IPS-15b (cell line): ENCODE measurements at regions not wholly inside any gene's neighbourhood (a gene's known extent, or its start where the extent isn't known, plus 50 kb on each side); places are given as distances from the start of the nearest gene placed in this dataset.

ENCODE experiments used
- H3K27me3 ChIP-seq: one replicate; pipeline ENCODE4 v1.6.1; 2013; ENCODE audit warnings: low read length; ENCODE audit not compliant: control insufficient read depth, insufficient read depth
- H3K36me3 ChIP-seq: one replicate; pipeline ENCODE4 v1.6.1; 2013; ENCODE audit warnings: low read length; ENCODE audit not compliant: control insufficient read depth, insufficient read depth
- H3K4me1 ChIP-seq: one replicate; pipeline ENCODE4 v1.6.1; 2013; ENCODE audit warnings: mild to moderate bottlenecking, low read length; ENCODE audit not compliant: control insufficient read depth, insufficient read depth
- H3K4me3 ChIP-seq: one replicate; pipeline ENCODE4 v1.5.1; 2013; ENCODE audit warnings: low read depth, low read length
- H3K9ac ChIP-seq: one replicate; pipeline ENCODE4 v1.6.1; 2013; ENCODE audit warnings: low read depth, mild to moderate bottlenecking, low read length
- H3K9me3 ChIP-seq: one replicate; pipeline ENCODE4 v1.6.1; 2013; ENCODE audit warnings: mild to moderate bottlenecking, low read length; ENCODE audit not compliant: control insufficient read depth, insufficient read depth

GRCh38 chr2:64760128-64760527 lies 106.4 kb upstream of the SERTAD2 start:
- Histone ChIP-seq H3K4me1 (no peaks in the 10 kb centered on the region), H3K27me3 (peaks cover 24% of the 10 kb centered on the region), H3K9ac (no peak overlapping the region), H3K36me3 (no peaks in the 10 kb centered on the region), H3K4me3 (no peak overlapping the region), H3K9me3 (no peaks in the 10 kb centered on the region)

- Histone ChIP-seq H3K9me3 (no peaks in the 10 kb centered on the region), H3K4me3 (no peak overlapping the region), H3K36me3 (no peaks in the 10 kb centered on the region), H3K4me1 (peaks cover 6% of the 10 kb centered on the region), H3K9ac (no peak overlapping the region), H3K27me3 (peaks cover 47% of the 10 kb centered on the region)
Observed at GRCh38 chr2:64762301-64762997, 108.7 kb upstream of the SERTAD2 start.

- H3K9ac ChIP-seq, result no peak overlapping the region
- H3K27me3 ChIP-seq, result peaks cover 49% of the 10 kb centered on the region
- H3K4me3 ChIP-seq, result no peak overlapping the region
- H3K4me1 ChIP-seq, result peaks cover 7% of the 10 kb centered on the region
- H3K36me3 ChIP-seq, result no peaks in the 10 kb centered on the region
- H3K9me3 ChIP-seq, result no peaks in the 10 kb centered on the region
Observed at GRCh38 chr2:64763126-64763525, 109.4 kb upstream of the SERTAD2 start.

GRCh38 chr2:64765160-64765805 lies 111.6 kb upstream of the SERTAD2 start:
- no peak overlapping the region for H3K9ac ChIP-seq
- peaks cover 11% of the 10 kb centered on the region for H3K4me1 ChIP-seq
- no peaks in the 10 kb centered on the region for H3K9me3 ChIP-seq
- no peaks in the 10 kb centered on the region for H3K36me3 ChIP-seq
- peaks cover 65% of the 10 kb centered on the region for H3K27me3 ChIP-seq
- no peak overlapping the region for H3K4me3 ChIP-seq

- peaks cover 78% of the 10 kb centered on the region for H3K27me3 ChIP-seq
- H3K36me3 ChIP-seq, result no peaks in the 10 kb centered on the region
- H3K9ac ChIP-seq, result no peak overlapping the region
- peak overlapping the region; percentile 65 for H3K4me3 ChIP-seq
- no peaks in the 10 kb centered on the region for H3K9me3 ChIP-seq
- peaks cover 11% of the 10 kb centered on the region for H3K4me1 ChIP-seq
Observed at GRCh38 chr2:64766841-64767669, 113.3 kb upstream of the SERTAD2 start.

GRCh38 chr2:64767670-64768468 lies 114.2 kb upstream of the SERTAD2 start:
- peak overlapping the region; percentile 65 for H3K4me3 ChIP-seq
- peaks cover 11% of the 10 kb centered on the region for H3K4me1 ChIP-seq
- H3K9ac ChIP-seq, result no peak overlapping the region
- peaks cover 73% of the 10 kb centered on the region for H3K27me3 ChIP-seq
- no peaks in the 10 kb centered on the region for H3K36me3 ChIP-seq
- no peaks in the 10 kb centered on the region for H3K9me3 ChIP-seq

GRCh38 chr2:64768491-64769005 lies 114.8 kb upstream of the SERTAD2 start:
- no peaks in the 10 kb centered on the region for H3K9me3 ChIP-seq
- H3K4me1 ChIP-seq, result peaks cover 11% of the 10 kb centered on the region
- H3K9ac ChIP-seq, result no peak overlapping the region
- no peaks in the 10 kb centered on the region for H3K36me3 ChIP-seq
- peak overlapping the region; percentile 65 for H3K4me3 ChIP-seq
- peaks cover 69% of the 10 kb centered on the region for H3K27me3 ChIP-seq

- Histone ChIP-seq H3K27me3 (peaks cover 61% of the 10 kb centered on the region), H3K4me1 (peaks cover 11% of the 10 kb centered on the region), H3K9ac (no peak overlapping the region), H3K4me3 (no peak overlapping the region), H3K36me3 (no peaks in the 10 kb centered on the region), H3K9me3 (no peaks in the 10 kb centered on the region)
Observed at GRCh38 chr2:64769392-64770044, 115.8 kb upstream of the SERTAD2 start.

- H3K9ac ChIP-seq, result no peak overlapping the region
- H3K4me3 ChIP-seq, result no peak overlapping the region
Observed at GRCh38 chr2:64770137-64770780, 116.5 kb upstream of the SERTAD2 start.

GRCh38 chr2:64770781-64771334 lies 117.1 kb upstream of the SERTAD2 start:
- Histone ChIP-seq H3K36me3 (no peaks in the 10 kb centered on the region), H3K9me3 (no peaks in the 10 kb centered on the region), H3K9ac (no peak overlapping the region), H3K27me3 (peaks cover 47% of the 10 kb centered on the region), H3K4me3 (no peak overlapping the region), H3K4me1 (peaks cover 11% of the 10 kb centered on the region)

More at GRCh38 chr2:64770137-64770780, 116.5 kb upstream of the SERTAD2 start:
- Histone ChIP-seq H3K27me3 (peaks cover 53% of the 10 kb centered on the region), H3K9me3 (no peaks in the 10 kb centered on the region), H3K4me1 (peaks cover 11% of the 10 kb centered on the region), H3K36me3 (no peaks in the 10 kb centered on the region)
